Peyer's patch (tissue), 4 donors: ENCODE measurements at regions not wholly inside any gene's neighbourhood (a gene's known extent, or its start where the extent isn't known, plus 50 kb on each side); places are given as distances from the start of the nearest gene placed in this dataset.
"Not testable (repeated sequence)": the region's sequence is repeated elsewhere in the genome, so short reads cannot be mapped to it uniquely, and the experiment has no call there.

Source experiments
- POLR2A ChIP-seq, 2 donors: fragments of 450-650 bp; IDR thresholded peaks; one replicate each; pipeline ENCODE4 v1.5.1; 2017; ENCODE audit warnings: antibody characterized with exemption in 2 of 2, mild to moderate bottlenecking in 2 of 2, moderate library complexity in 2 of 2
- TF ChIP-seq, protein P1 (sequence below), 6 experiments: fragments of 450-650 bp in 4 of 6; fragments of 200-600 bp in 2 of 6; sonication (generic) in 1 of 6; IDR thresholded peaks; one replicate each; pipeline ENCODE4 v1.5.1; 2017 to 2019; ENCODE audit warnings: antibody characterized with exemption in 6 of 6, mild to moderate bottlenecking in 3 of 6, moderate library complexity in 1 of 6

DNA sequence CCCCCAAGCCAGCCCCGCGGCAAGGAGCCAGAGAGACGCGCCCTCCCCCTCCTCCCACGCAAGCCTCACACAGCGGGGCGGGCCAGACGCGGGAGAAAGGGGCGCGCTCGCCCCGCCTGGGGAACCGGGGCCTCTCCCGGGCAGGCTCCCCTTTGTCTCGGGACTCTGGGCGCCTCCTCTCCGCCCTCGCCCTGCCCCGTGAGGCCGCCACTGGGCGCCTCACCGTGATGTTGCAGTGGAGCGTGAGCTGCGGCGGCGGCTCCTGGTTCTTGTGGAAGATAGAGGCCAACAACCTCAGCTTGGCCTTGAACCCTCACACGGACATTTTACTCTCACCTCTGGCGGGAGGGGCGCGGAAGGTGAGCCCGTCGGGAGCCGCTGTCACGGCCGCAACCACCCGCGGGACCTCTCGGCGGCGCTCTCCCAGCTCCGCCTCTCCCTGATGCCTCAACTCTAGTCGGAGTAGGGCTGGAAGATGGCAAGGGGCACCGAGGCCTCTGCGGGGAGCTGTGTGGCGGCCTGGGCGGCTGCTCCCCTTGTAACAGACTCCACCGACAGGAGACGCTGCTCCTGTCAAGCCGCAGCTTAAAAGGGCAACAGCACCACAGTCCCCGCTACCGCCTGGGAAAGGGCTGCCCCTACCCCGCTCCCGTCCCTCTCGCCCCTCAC lies 179.2 kb upstream of the ZSCAN2 start:
- TF ChIP-seq POLR2A (IDR thresholded peaks at IDR 0.05): not testable (repeated sequence)
- TF ChIP-seq, protein P1, sequence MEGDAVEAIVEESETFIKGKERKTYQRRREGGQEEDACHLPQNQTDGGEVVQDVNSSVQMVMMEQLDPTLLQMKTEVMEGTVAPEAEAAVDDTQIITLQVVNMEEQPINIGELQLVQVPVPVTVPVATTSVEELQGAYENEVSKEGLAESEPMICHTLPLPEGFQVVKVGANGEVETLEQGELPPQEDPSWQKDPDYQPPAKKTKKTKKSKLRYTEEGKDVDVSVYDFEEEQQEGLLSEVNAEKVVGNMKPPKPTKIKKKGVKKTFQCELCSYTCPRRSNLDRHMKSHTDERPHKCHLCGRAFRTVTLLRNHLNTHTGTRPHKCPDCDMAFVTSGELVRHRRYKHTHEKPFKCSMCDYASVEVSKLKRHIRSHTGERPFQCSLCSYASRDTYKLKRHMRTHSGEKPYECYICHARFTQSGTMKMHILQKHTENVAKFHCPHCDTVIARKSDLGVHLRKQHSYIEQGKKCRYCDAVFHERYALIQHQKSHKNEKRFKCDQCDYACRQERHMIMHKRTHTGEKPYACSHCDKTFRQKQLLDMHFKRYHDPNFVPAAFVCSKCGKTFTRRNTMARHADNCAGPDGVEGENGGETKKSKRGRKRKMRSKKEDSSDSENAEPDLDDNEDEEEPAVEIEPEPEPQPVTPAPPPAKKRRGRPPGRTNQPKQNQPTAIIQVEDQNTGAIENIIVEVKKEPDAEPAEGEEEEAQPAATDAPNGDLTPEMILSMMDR (IDR thresholded peaks at IDR 0.05): not testable (repeated sequence)
